Prostate gland (tissue), 2 donors: ENCODE measurements at regions not wholly inside any gene's neighbourhood (a gene's known extent, or its start where the extent isn't known, plus 50 kb on each side); places are given as distances from the start of the nearest gene placed in this dataset.

Source experiments
- POLR2A ChIP-seq: fragments of 450-650 bp; IDR thresholded peaks from one replicate; pipeline ENCODE4 v1.6.1; 2016; ENCODE audit warnings: antibody characterized with exemption, mild to moderate bottlenecking
- POLR2AphosphoS5 ChIP-seq: sonication (generic); formaldehyde crosslinking; IDR thresholded peaks from one replicate; pipeline ENCODE4 v1.6.1; 2017; ENCODE audit warnings: antibody characterized with exemption
- TF ChIP-seq, protein P1 (sequence below), 4 experiments: fragments of 200-600 bp in 2 of 4; fragments of 450-650 bp in 2 of 4; sonication (generic) in 2 of 4; IDR thresholded peaks; 1 replicate in 3 of 4; 2 replicates in 1 of 4; pipeline ENCODE4 v1.5.1; 2016 to 2019; ENCODE audit warnings: antibody characterized with exemption in 4 of 4, mild to moderate bottlenecking in 2 of 4, moderate library complexity in 2 of 4

DNA sequence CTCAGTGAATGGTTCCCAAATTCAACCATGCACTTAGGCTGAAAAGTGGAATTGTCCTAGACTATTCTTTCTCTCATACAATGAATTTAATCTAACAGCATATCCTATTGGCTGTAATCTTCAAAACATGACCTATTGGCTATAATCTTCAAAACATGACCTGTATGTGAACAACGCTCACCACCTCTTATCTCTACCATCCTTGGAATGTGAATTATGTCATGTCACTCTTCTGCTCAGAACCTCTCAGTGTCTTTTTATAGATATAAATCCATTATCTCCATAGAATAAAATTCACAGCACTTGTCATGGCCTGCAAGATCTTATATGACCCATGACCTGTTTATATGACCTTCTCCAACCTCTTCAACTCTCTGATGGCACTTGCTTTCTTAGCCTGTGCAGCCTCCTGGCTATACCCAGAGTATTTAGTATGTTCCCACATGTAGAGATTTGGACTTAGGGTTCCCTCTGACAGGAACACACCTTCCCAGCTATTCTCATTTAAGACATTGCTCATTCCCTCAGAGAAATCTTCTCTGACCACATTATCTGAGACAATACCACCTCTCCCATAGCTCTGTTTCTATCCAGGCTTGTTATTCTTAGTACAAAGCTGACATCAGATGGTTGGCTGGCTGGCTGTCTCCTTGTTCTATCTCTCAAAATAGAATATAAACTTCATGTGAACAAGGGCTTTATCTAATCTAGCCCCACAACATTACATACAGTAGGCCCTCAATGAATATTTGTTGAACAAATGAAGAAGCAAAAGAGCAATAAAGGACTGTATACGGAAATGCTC is 275.0 kb upstream of the PREP start:
- TF ChIP-seq, protein P1, sequence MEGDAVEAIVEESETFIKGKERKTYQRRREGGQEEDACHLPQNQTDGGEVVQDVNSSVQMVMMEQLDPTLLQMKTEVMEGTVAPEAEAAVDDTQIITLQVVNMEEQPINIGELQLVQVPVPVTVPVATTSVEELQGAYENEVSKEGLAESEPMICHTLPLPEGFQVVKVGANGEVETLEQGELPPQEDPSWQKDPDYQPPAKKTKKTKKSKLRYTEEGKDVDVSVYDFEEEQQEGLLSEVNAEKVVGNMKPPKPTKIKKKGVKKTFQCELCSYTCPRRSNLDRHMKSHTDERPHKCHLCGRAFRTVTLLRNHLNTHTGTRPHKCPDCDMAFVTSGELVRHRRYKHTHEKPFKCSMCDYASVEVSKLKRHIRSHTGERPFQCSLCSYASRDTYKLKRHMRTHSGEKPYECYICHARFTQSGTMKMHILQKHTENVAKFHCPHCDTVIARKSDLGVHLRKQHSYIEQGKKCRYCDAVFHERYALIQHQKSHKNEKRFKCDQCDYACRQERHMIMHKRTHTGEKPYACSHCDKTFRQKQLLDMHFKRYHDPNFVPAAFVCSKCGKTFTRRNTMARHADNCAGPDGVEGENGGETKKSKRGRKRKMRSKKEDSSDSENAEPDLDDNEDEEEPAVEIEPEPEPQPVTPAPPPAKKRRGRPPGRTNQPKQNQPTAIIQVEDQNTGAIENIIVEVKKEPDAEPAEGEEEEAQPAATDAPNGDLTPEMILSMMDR (IDR thresholded peaks at IDR 0.05) = no peak
- TF ChIP-seq POLR2AphosphoS5 = no peak
- no peak for TF ChIP-seq POLR2A
